SU-DHL-6 (cell line): ENCODE measurements at regions not wholly inside any gene's neighbourhood (a gene's known extent, or its start where the extent isn't known, plus 50 kb on each side); places are given as distances from the start of the nearest gene placed in this dataset.

Experiments used
- H2AFZ ChIP-seq: fragments of 200-600 bp; sonication (generic); 2 replicates; pipeline ENCODE4 v1.6.1; 2014; ENCODE audit warnings: low read depth, mild to moderate bottlenecking, moderate library complexity, mixed read lengths, antibody characterized with exemption, low read length; ENCODE audit not compliant: severe bottlenecking
- H3F3A ChIP-seq: fragments of 200-600 bp; shearing (Covaris generic); 2 replicates; pipeline ENCODE4 v1.6.0; 2016; ENCODE audit warnings: antibody characterized with exemption, mild to moderate bottlenecking; ENCODE audit not compliant: insufficient read depth
- H3K27ac ChIP-seq: fragments of 200-600 bp; sonication (generic); 2 replicates; pipeline ENCODE4 v1.5.1; 2016; ENCODE audit warnings: low read depth, mild to moderate bottlenecking, low read length, moderate library complexity, mixed read lengths
- H3K27me3 ChIP-seq: fragments of 200-600 bp; sonication (generic), shearing (Covaris generic); 2 replicates; pipeline ENCODE4 v1.6.0; 2014; ENCODE audit warnings: mild to moderate bottlenecking, low read length
- H3K36me3 ChIP-seq: fragments of 200-600 bp; sonication (generic); 2 replicates; pipeline ENCODE4 v1.6.1; 2014; ENCODE audit warnings: mild to moderate bottlenecking, low read length, mixed read lengths
- H3K4me2 ChIP-seq: fragments of 300-600, 200-600 bp; shearing (Covaris generic), sonication (generic); 2 replicates; pipeline ENCODE4 v1.6.0; 2014; ENCODE audit warnings: low read length, low read depth, mild to moderate bottlenecking; ENCODE audit not compliant: poor library complexity, severe bottlenecking
- H3K4me3 ChIP-seq: fragments of 200-600 bp; sonication (generic); 2 replicates; pipeline ENCODE4 v1.5.1; 2014; ENCODE audit warnings: antibody characterized with exemption, low read length, mild to moderate bottlenecking, mixed read lengths; ENCODE audit not compliant: insufficient read depth, poor library complexity, severe bottlenecking
- H3K79me2 ChIP-seq: fragments of 200-600 bp; sonication (generic); 2 replicates; pipeline ENCODE4 v1.6.1; 2014; ENCODE audit warnings: mild to moderate bottlenecking, low read length, moderate library complexity; ENCODE audit not compliant: insufficient read depth
- H3K9ac ChIP-seq: fragments of 200-600 bp; sonication (generic); 2 replicates; pipeline ENCODE4 v1.7.0; 2014; ENCODE audit warnings: mild to moderate bottlenecking, low read length
- H3K9me2 ChIP-seq: fragments of 200-600 bp; sonication (generic); replicated peaks from 2 replicates; pipeline ENCODE4 v1.6.1; 2014; ENCODE audit warnings: low read length; ENCODE audit not compliant: insufficient read depth
- H3K9me3 ChIP-seq: fragments of 200-600 bp; sonication (generic); 2 replicates; pipeline ENCODE4 v1.6.1; 2014; ENCODE audit warnings: low read length, mixed read lengths; ENCODE audit not compliant: insufficient read depth
- H4K20me1 ChIP-seq: fragments of 200-600 bp; sonication (generic); 2 replicates; pipeline ENCODE4 v1.6.1; 2014; ENCODE audit warnings: low read depth, mild to moderate bottlenecking, antibody characterized with exemption, low read length, moderate library complexity, mixed read lengths
- CTCF ChIP-seq: fragments of 200-600 bp; sonication (generic); IDR thresholded peaks from one replicate; pipeline ENCODE4 v1.5.1; 2017; ENCODE audit warnings: antibody characterized with exemption, mild to moderate bottlenecking, low read length, moderate library complexity; ENCODE audit not compliant: insufficient read depth, poor library complexity, severe bottlenecking
- EZH2phosphoT487 ChIP-seq: fragments of 200-600 bp; sonication (generic), shearing (Covaris generic); conservative IDR thresholded peaks from 2 replicates; pipeline ENCODE4 v1.6.1; 2018; ENCODE audit warnings: mild to moderate bottlenecking, antibody characterized with exemption, low read length, moderate library complexity, mixed read lengths

GRCh38 chr13:44795176-44795575, 194.1 kb downstream of the NUFIP1 start:
- Histone ChIP-seq H3K27me3 (no peaks in the 10 kb centered on the region), H3K9ac (no peak overlapping the region), H3F3A (no peaks in the 10 kb centered on the region), H3K9me3 (no peaks in the 10 kb centered on the region), H3K79me2 (no peaks in the 10 kb centered on the region), H3K4me2 (no peak overlapping the region), H3K36me3 (no peaks in the 10 kb centered on the region), H3K9me2 (no peaks in the 10 kb centered on the region), H2AFZ (no peak overlapping the region), H3K27ac (no peak overlapping the region), H3K4me3 (no peak overlapping the region), H4K20me1 (no peaks in the 10 kb centered on the region)
- no peak for TF ChIP-seq EZH2phosphoT487
- TF ChIP-seq CTCF, result no peak

- no peaks in the 10 kb centered on the region for H3K36me3 ChIP-seq
- no peak overlapping the region for H2AFZ ChIP-seq
- no peaks in the 10 kb centered on the region for H3K27me3 ChIP-seq
- H3F3A ChIP-seq, result no peaks in the 10 kb centered on the region
- H3K27ac ChIP-seq, result no peak overlapping the region
- TF ChIP-seq EZH2phosphoT487 (no peak), CTCF (no peak)
- H3K4me3 ChIP-seq, result no peak overlapping the region
- H3K79me2 ChIP-seq, result no peaks in the 10 kb centered on the region
- no peaks in the 10 kb centered on the region; the same call in 1 of the 2 replicates for H3K9me3 ChIP-seq
- H3K9me2 ChIP-seq, result no peaks in the 10 kb centered on the region
- H4K20me1 ChIP-seq, result no peaks in the 10 kb centered on the region
- H3K4me2 ChIP-seq, result no peak overlapping the region
- H3K9ac ChIP-seq, result no peak overlapping the region
Observed at GRCh38 chr13:44792096-44792495, 197.2 kb downstream of the NUFIP1 start.

GRCh38 chr13:44790289-44790688, 199.0 kb downstream of the NUFIP1 start:
- Histone ChIP-seq H3K79me2 (no peaks in the 10 kb centered on the region), H4K20me1 (no peaks in the 10 kb centered on the region), H3K36me3 (no peaks in the 10 kb centered on the region), H3K4me3 (no peak overlapping the region), H3F3A (no peaks in the 10 kb centered on the region), H3K27ac (no peak overlapping the region), H3K4me2 (no peak overlapping the region), H3K27me3 (no peaks in the 10 kb centered on the region), H3K9me2 (no peaks in the 10 kb centered on the region), H2AFZ (no peak overlapping the region), H3K9me3 (no peaks in the 10 kb centered on the region; the same call in 1 of the 2 replicates), H3K9ac (no peak overlapping the region)
- TF ChIP-seq CTCF (no peak), EZH2phosphoT487 (no peak)

GRCh38 chr13:44787617-44788016, 201.7 kb downstream of the NUFIP1 start:
- Histone ChIP-seq H3K4me2 (no peak overlapping the region), H3K36me3 (no peaks in the 10 kb centered on the region), H3K9ac (no peak overlapping the region), H3K4me3 (no peak overlapping the region), H3K27me3 (no peaks in the 10 kb centered on the region), H3K9me3 (no peaks in the 10 kb centered on the region; the same call in 1 of the 2 replicates), H3K9me2 (no peaks in the 10 kb centered on the region), H3K79me2 (no peaks in the 10 kb centered on the region), H3K27ac (no peak overlapping the region), H2AFZ (no peak overlapping the region), H4K20me1 (no peaks in the 10 kb centered on the region), H3F3A (no peaks in the 10 kb centered on the region)
- no peak for TF ChIP-seq EZH2phosphoT487
- no peak for TF ChIP-seq CTCF
